ENCODE measurements at regions not wholly inside any gene's neighbourhood (a gene's known extent, or its start where the extent isn't known, plus 50 kb on each side); places are given as distances from the start of the nearest gene placed in this dataset.

- no peak for TF ChIP-seq EZH2 (IDR thresholded peaks at IDR 0.05; ENCODE audit: low read length)
- TF ChIP-seq, protein P1, sequence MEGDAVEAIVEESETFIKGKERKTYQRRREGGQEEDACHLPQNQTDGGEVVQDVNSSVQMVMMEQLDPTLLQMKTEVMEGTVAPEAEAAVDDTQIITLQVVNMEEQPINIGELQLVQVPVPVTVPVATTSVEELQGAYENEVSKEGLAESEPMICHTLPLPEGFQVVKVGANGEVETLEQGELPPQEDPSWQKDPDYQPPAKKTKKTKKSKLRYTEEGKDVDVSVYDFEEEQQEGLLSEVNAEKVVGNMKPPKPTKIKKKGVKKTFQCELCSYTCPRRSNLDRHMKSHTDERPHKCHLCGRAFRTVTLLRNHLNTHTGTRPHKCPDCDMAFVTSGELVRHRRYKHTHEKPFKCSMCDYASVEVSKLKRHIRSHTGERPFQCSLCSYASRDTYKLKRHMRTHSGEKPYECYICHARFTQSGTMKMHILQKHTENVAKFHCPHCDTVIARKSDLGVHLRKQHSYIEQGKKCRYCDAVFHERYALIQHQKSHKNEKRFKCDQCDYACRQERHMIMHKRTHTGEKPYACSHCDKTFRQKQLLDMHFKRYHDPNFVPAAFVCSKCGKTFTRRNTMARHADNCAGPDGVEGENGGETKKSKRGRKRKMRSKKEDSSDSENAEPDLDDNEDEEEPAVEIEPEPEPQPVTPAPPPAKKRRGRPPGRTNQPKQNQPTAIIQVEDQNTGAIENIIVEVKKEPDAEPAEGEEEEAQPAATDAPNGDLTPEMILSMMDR (optimal IDR thresholded peaks at IDR 0.05 in 1 of 3, IDR thresholded peaks at IDR 0.05 in 1 of 3, conservative IDR thresholded peaks at IDR 0.05 in 1 of 3; ENCODE audit: extremely low read depth in 1 of 3, insufficient read depth in 2 of 3, low read length in 3 of 3) = no peak
- Histone ChIP-seq H3K9me1 (ENCODE audit: control insufficient read depth, extremely low read depth, insufficient read depth, low read length) (no peaks in the 10 kb centered on the region), H3K27ac (ENCODE audit: control insufficient read depth, insufficient read depth, low read length) (no peak overlapping the region), H4K20me1 (ENCODE audit: control insufficient read depth, extremely low read depth, insufficient read depth, low read length) (no peaks in the 10 kb centered on the region), H3K4me3 (ENCODE audit: control insufficient read depth in 2 of 3, extremely low read depth in 1 of 3, insufficient read depth in 2 of 3, low read depth in 1 of 3, low read length in 3 of 3) (no peak overlapping the region), H3K36me3 (ENCODE audit: control insufficient read depth in 2 of 2, extremely low read depth in 1 of 2, insufficient read depth in 2 of 2, low read length in 2 of 2) (no peaks in the 10 kb centered on the region), H3K9ac (ENCODE audit: control insufficient read depth, extremely low read depth, insufficient read depth, low read length) (no peak overlapping the region), H3K27me3 (ENCODE audit: control insufficient read depth, extremely low read depth, insufficient read depth, low read length) (no peaks in the 10 kb centered on the region), H3K4me2 (ENCODE audit: control insufficient read depth, extremely low read depth, insufficient read depth, low read depth, low read length) (no peak overlapping the region), H3K79me2 (ENCODE audit: control insufficient read depth, insufficient read depth, low read length) (no peaks in the 10 kb centered on the region), H3K9me3 (ENCODE audit: control insufficient read depth, low read depth, low read length) (no peaks in the 10 kb centered on the region), H3K4me1 (ENCODE audit: control insufficient read depth, extremely low read depth, insufficient read depth, low read length) (no peaks in the 10 kb centered on the region), H2AFZ (ENCODE audit: control insufficient read depth, low read length) (no peak overlapping the region)
- DNase-seq (ENCODE audit: low read depth, low spot score) (no peak), FAIRE-seq (no peak)
- dilution Hi-C loops (cut with MboI; ENCODE audit: extremely low pct_ligation_motif_present, low sequenced_read_pairs) = no loop called here
Observed at GRCh38 chr9:111176511-111176910, 138.2 kb upstream of the LPAR1 start.

DNA sequence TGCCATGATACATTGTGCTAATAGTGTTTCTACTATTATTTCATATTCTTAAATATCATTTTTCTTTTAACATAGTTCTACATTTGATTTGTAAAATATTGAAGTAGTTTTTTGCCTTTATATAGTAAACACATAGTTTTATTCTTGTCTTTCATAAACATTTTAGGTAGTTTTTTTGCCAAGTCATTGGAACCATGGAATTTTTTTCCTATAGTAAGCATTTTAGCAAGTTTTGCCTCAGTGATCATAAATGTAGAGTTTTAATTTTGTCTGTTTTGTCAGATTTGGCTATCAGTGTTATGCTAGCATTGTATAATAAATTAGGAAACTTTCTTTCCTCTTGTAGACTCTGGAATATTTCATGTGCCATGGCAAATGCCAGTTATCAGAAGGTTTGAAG, 137.1 kb upstream of the LPAR1 start:
- no peaks in the 10 kb centered on the region for H3K27me3 ChIP-seq (ENCODE audit: control insufficient read depth, extremely low read depth, insufficient read depth, low read length)
- H2AFZ ChIP-seq (ENCODE audit: control insufficient read depth, low read length) = no peak overlapping the region
- H3K4me1 ChIP-seq (ENCODE audit: control insufficient read depth, extremely low read depth, insufficient read depth, low read length) = no peaks in the 10 kb centered on the region
- no peaks in the 10 kb centered on the region for H3K9me1 ChIP-seq (ENCODE audit: control insufficient read depth, extremely low read depth, insufficient read depth, low read length)
- no peak overlapping the region for H3K27ac ChIP-seq (ENCODE audit: control insufficient read depth, insufficient read depth, low read length)
- no peak overlapping the region for H3K4me3 ChIP-seq (ENCODE audit: control insufficient read depth in 2 of 3, extremely low read depth in 1 of 3, insufficient read depth in 2 of 3, low read depth in 1 of 3, low read length in 3 of 3)
- FAIRE-seq (no peak), DNase-seq (ENCODE audit: low read depth, low spot score) (no peak)
- no peaks in the 10 kb centered on the region for H3K79me2 ChIP-seq (ENCODE audit: control insufficient read depth, insufficient read depth, low read length)
- dilution Hi-C loops (cut with MboI; ENCODE audit: extremely low pct_ligation_motif_present, low sequenced_read_pairs) = no loop called here
- no peaks in the 10 kb centered on the region for H4K20me1 ChIP-seq (ENCODE audit: control insufficient read depth, extremely low read depth, insufficient read depth, low read length)
- H3K36me3 ChIP-seq (ENCODE audit: control insufficient read depth in 2 of 2, extremely low read depth in 1 of 2, insufficient read depth in 2 of 2, low read length in 2 of 2) = no peaks in the 10 kb centered on the region
- no peak overlapping the region for H3K4me2 ChIP-seq (ENCODE audit: control insufficient read depth, extremely low read depth, insufficient read depth, low read depth, low read length)
- no peak overlapping the region for H3K9ac ChIP-seq (ENCODE audit: control insufficient read depth, extremely low read depth, insufficient read depth, low read length)
- no peaks in the 10 kb centered on the region for H3K9me3 ChIP-seq (ENCODE audit: control insufficient read depth, low read depth, low read length)
- no peak for TF ChIP-seq EZH2 (IDR thresholded peaks at IDR 0.05; ENCODE audit: low read length)
- TF ChIP-seq, protein P1 (optimal IDR thresholded peaks at IDR 0.05 in 1 of 3, IDR thresholded peaks at IDR 0.05 in 1 of 3, conservative IDR thresholded peaks at IDR 0.05 in 1 of 3; ENCODE audit: extremely low read depth in 1 of 3, insufficient read depth in 2 of 3, low read length in 3 of 3) = no peak

Data from keratinocyte (primary cell).